IPS DF 6.9 (cell line): ENCODE measurements at regions not wholly inside any gene's neighbourhood (a gene's known extent, or its start where the extent isn't known, plus 50 kb on each side); places are given as distances from the start of the nearest gene placed in this dataset.
"Not testable (repeated sequence)": the region's sequence is repeated elsewhere in the genome, so short reads cannot be mapped to it uniquely, and the experiment has no call there.

ENCODE experiments used
- DNase-seq: peaks from one replicate; pipeline ENCODE4 v3.0.0-alpha.2; 2013; ENCODE audit warnings: low read depth, low spot score
- H3K27ac ChIP-seq: one replicate; pipeline ENCODE4 v1.5.1; 2013; ENCODE audit warnings: low read length, control low read depth
- H3K27me3 ChIP-seq: 2 replicates; pipeline ENCODE4 v1.6.1; 2013; ENCODE audit warnings: mild to moderate bottlenecking, low read length; ENCODE audit not compliant: control insufficient read depth, insufficient read depth
- H3K36me3 ChIP-seq: 2 replicates; pipeline ENCODE4 v1.6.1; 2013; ENCODE audit warnings: low read length; ENCODE audit not compliant: control insufficient read depth, insufficient read depth
- H3K4me1 ChIP-seq: 2 replicates; pipeline ENCODE4 v1.6.1; 2013; ENCODE audit warnings: low read length; ENCODE audit not compliant: control insufficient read depth, insufficient read depth
- H3K4me3 ChIP-seq: 2 replicates; pipeline ENCODE4 v1.5.1; 2013; ENCODE audit warnings: mild to moderate bottlenecking, low read length
- H3K9me3 ChIP-seq: 2 replicates; pipeline ENCODE4 v1.6.1; 2013; ENCODE audit warnings: low read length, inconsistent platforms; ENCODE audit not compliant: control insufficient read depth, insufficient read depth
- WGBS: extraction: QIAGEN DNeasy Blood & Tissue Kit; methylation state at CpG from one replicate; pipeline ENCODE4 v1.1.7; 2013; ENCODE audit warnings: mixed read lengths, missing lambda C conversion rate; ENCODE audit not compliant: insufficient read length, insufficient coverage; 5-methylcytosine and 5-hydroxymethylcytosine counted together

- no peak overlapping the region for H3K4me3 ChIP-seq
- no peaks in the 10 kb centered on the region for H3K36me3 ChIP-seq
- H3K27ac ChIP-seq: no peak overlapping the region
- no peaks in the 10 kb centered on the region for H3K4me1 ChIP-seq
- no peaks in the 10 kb centered on the region for H3K9me3 ChIP-seq
- no peaks in the 10 kb centered on the region for H3K27me3 ChIP-seq
- 100% methylated on average over 1 of the region's 3 CpGs for WGBS
- DNase-seq: no peak
These were observed 1389.3 kb downstream of the CDY2B start for GRCh38 chrY:16490706-16491105.

- Histone ChIP-seq H3K4me3 (no peak overlapping the region), H3K4me1 (no peaks in the 10 kb centered on the region), H3K27me3 (no peaks in the 10 kb centered on the region), H3K36me3 (no peaks in the 10 kb centered on the region), H3K27ac (no peak overlapping the region), H3K9me3 (no peaks in the 10 kb centered on the region)
- no CpG with 5 or more reads among the region's 2 CpGs for WGBS
- no peak for DNase-seq
These were observed 1393.3 kb downstream of the CDY2B start for GRCh38 chrY:16486696-16487215.

GRCh38 chrY:16480031-16480430 is 1400.0 kb downstream of the CDY2B start:
- H3K4me1 ChIP-seq: no peaks in the 10 kb centered on the region
- H3K27me3 ChIP-seq: no peaks in the 10 kb centered on the region
- no peak for DNase-seq
- no peaks in the 10 kb centered on the region for H3K9me3 ChIP-seq
- H3K4me3 ChIP-seq: no peak overlapping the region
- no peaks in the 10 kb centered on the region for H3K36me3 ChIP-seq
- no peak overlapping the region for H3K27ac ChIP-seq

GRCh38 chrY:16474053-16474452 is 1406.0 kb downstream of the CDY2B start:
- Histone ChIP-seq H3K9me3 (no peaks in the 10 kb centered on the region), H3K36me3 (no peaks in the 10 kb centered on the region), H3K27ac (no peak overlapping the region), H3K27me3 (no peaks in the 10 kb centered on the region), H3K4me1 (no peaks in the 10 kb centered on the region), H3K4me3 (no peak overlapping the region)
- no peak for DNase-seq
- WGBS: no CpG with 5 or more reads among the region's 2 CpGs

GRCh38 chrY:16454799-16455198 is 1425.2 kb downstream of the CDY2B start:
- no peak overlapping the region for H3K27ac ChIP-seq
- no peaks in the 10 kb centered on the region for H3K9me3 ChIP-seq
- H3K27me3 ChIP-seq: no peaks in the 10 kb centered on the region
- H3K4me3 ChIP-seq: no peak overlapping the region
- H3K36me3 ChIP-seq: no peaks in the 10 kb centered on the region
- WGBS: no CpG with 5 or more reads among the region's 2 CpGs
- DNase-seq: no peak
- no peaks in the 10 kb centered on the region for H3K4me1 ChIP-seq

- Histone ChIP-seq H3K9me3 (no peaks in the 10 kb centered on the region), H3K27ac (no peak overlapping the region), H3K27me3 (no peaks in the 10 kb centered on the region), H3K4me1 (no peaks in the 10 kb centered on the region), H3K36me3 (no peaks in the 10 kb centered on the region), H3K4me3 (no peak overlapping the region)
- WGBS: no CpG with 5 or more reads among the region's 2 CpGs
- no peak for DNase-seq
These were observed 1433.9 kb downstream of the CDY2B start for GRCh38 chrY:16446152-16446551.

- not testable (repeated sequence) for H3K36me3 ChIP-seq, DNase-seq, H3K4me3 ChIP-seq, H3K27me3 ChIP-seq, H3K27ac ChIP-seq, H3K9me3 ChIP-seq, H3K4me1 ChIP-seq
- no CpG with 5 or more reads among the region's 2 CpGs for WGBS
These were observed 1470.7 kb downstream of the CDY2B start for GRCh38 chrY:16409206-16409923.

- not testable (repeated sequence) for H3K27me3 ChIP-seq, H3K4me3 ChIP-seq
- no CpG with 5 or more reads among the region's 4 CpGs for WGBS
These were observed 1500.6 kb downstream of the CDY2B start for GRCh38 chrY:16379458-16379857.

GRCh38 chrY:16341592-16341991 is 1538.4 kb downstream of the CDY2B start:
- WGBS: no CpG with 5 or more reads among the region's 1 CpG
- not testable (repeated sequence) for H3K36me3 ChIP-seq, H3K27me3 ChIP-seq, H3K27ac ChIP-seq, H3K4me3 ChIP-seq, H3K9me3 ChIP-seq, DNase-seq, H3K4me1 ChIP-seq

More at GRCh38 chrY:16379458-16379857, 1500.6 kb downstream of the CDY2B start:
- H3K9me3 ChIP-seq, H3K36me3 ChIP-seq, H3K4me1 ChIP-seq, DNase-seq, H3K27ac ChIP-seq: not testable (repeated sequence)

- H3K4me3 ChIP-seq, H3K4me1 ChIP-seq, H3K27ac ChIP-seq, DNase-seq, H3K27me3 ChIP-seq, H3K9me3 ChIP-seq, H3K36me3 ChIP-seq: not testable (repeated sequence)
- no CpG with 5 or more reads among the region's 6 CpGs for WGBS
These were observed 1549.8 kb downstream of the CDY2B start for GRCh38 chrY:16330032-16330758.
